SK-N-MC (cell line): ENCODE measurements at regions not wholly inside any gene's neighbourhood (a gene's known extent, or its start where the extent isn't known, plus 50 kb on each side); places are given as distances from the start of the nearest gene placed in this dataset.

Source experiments
- EZH2 ChIP-seq: fragments of 200-600 bp; sonication (generic); IDR thresholded peaks from one replicate; pipeline ENCODE4 v1.6.1; 2017; ENCODE audit warnings: antibody characterized with exemption
- POLR2AphosphoS5 ChIP-seq: IDR thresholded peaks from 2 replicates; pipeline ENCODE4 v1.6.1; 2012; ENCODE audit warnings: mild to moderate bottlenecking, low read depth, low read length, borderline replicate concordance

DNA sequence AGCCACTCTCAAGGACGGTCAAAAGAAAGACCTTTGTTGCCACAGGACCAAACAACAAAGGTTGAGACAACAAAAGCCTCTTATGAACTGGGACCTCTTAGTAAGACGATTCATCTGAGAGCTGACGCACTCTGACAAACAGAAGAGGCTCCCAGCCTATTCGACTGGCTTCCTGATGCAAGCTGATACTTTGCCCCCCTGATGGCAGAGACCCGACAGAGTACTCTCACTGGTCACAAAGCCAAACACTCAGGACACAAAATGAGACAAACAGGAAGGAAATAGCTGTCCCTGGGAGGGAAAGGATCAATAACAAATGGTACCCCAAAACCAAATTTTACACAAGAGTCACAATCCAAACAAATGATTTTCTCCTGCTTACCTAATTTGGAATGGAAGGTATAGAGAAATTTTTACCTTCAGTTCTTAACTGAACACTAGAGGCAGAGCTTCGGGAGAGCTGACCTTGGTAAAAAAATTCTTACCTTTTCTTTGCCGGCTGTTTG is 75.2 kb upstream of the PLAC8 start:
- TF ChIP-seq POLR2AphosphoS5 (no peak), EZH2 (no peak)
